ENCODE measurements at regions not wholly inside any gene's neighbourhood (a gene's known extent, or its start where the extent isn't known, plus 50 kb on each side); places are given as distances from the start of the nearest gene placed in this dataset.

- Mint-ChIP-seq H3K4me3 (no peak overlapping the region), H3K9me3 (peaks cover 0 to 1% (median 0%) of the 10 kb centered on the region in 7 donors)
- no peak for ATAC-seq (ENCODE audit: low read depth in 2 of 2)
Measured at GRCh38 chr17:45704251-45704650, 79.9 kb upstream of the CRHR1 start.

GRCh38 chr17:45705123-45706009, 78.8 kb upstream of the CRHR1 start:
- H3K4me1 Mint-ChIP-seq: no peaks in the 10 kb centered on the region
- no peaks in the 10 kb centered on the region for H3K36me3 Mint-ChIP-seq
- peaks cover 50 to 87% (median 81%) of the 10 kb centered on the region in 3 donors for H3K27me3 Mint-ChIP-seq
- no peak overlapping the region for H3K27ac Mint-ChIP-seq
- H3K9me3 Mint-ChIP-seq: peaks cover 0 to 1% (median 0%) of the 10 kb centered on the region in 7 donors
- no peak overlapping the region for H3K4me3 Mint-ChIP-seq
- DNase-seq (no peak), ATAC-seq (ENCODE audit: low read depth in 2 of 2) (no peak)

More at GRCh38 chr17:45704251-45704650, 79.9 kb upstream of the CRHR1 start:
- Mint-ChIP-seq H3K27me3 (peaks cover 53 to 89% (median 81%) of the 10 kb centered on the region in 3 donors), H3K36me3 (no peaks in the 10 kb centered on the region), H3K27ac (no peak overlapping the region), H3K4me1 (no peaks in the 10 kb centered on the region)
- no peak for DNase-seq

GRCh38 chr17:45706033-45706432, 78.1 kb upstream of the CRHR1 start:
- Mint-ChIP-seq H3K4me1 (no peaks in the 10 kb centered on the region), H3K36me3 (no peaks in the 10 kb centered on the region), H3K9me3 (peaks cover 0 to 1% (median 0%) of the 10 kb centered on the region in 7 donors), H3K27ac (no peak overlapping the region), H3K27me3 (peaks cover 45 to 84% (median 79%) of the 10 kb centered on the region in 3 donors), H3K4me3 (no peak overlapping the region)
- DNase-seq: no peak
- no peak for ATAC-seq (ENCODE audit: low read depth in 2 of 2)

- Mint-ChIP-seq H3K9me3 (no peaks in the 10 kb centered on the region), H3K36me3 (no peaks in the 10 kb centered on the region), H3K27ac (no peak overlapping the region), H3K4me3 (peak overlapping the region in 1 of 8 donors; percentile 53), H3K27me3 (peaks cover 49 to 89% (median 81%) of the 10 kb centered on the region in 3 donors), H3K4me1 (no peaks in the 10 kb centered on the region)
- no peak for DNase-seq
- ATAC-seq (ENCODE audit: low read depth in 2 of 2): no peak
Measured at GRCh38 chr17:45708707-45709290, 75.3 kb upstream of the CRHR1 start.

- Mint-ChIP-seq H3K4me1 (no peaks in the 10 kb centered on the region), H3K9me3 (no peaks in the 10 kb centered on the region), H3K36me3 (no peaks in the 10 kb centered on the region), H3K27ac (no peak overlapping the region), H3K4me3 (no peak overlapping the region), H3K27me3 (peaks cover 43 to 87% (median 77%) of the 10 kb centered on the region in 3 donors)
- ATAC-seq (ENCODE audit: low read depth in 2 of 2): no peak
- no peak for DNase-seq
Measured at GRCh38 chr17:45709728-45710288, 74.3 kb upstream of the CRHR1 start.

- ATAC-seq (ENCODE audit: low read depth in 2 of 2): no peak
- no peak overlapping the region for H3K27ac Mint-ChIP-seq
- DNase-seq: no peak
- no peaks in the 10 kb centered on the region for H3K9me3 Mint-ChIP-seq
- peaks cover 35 to 67% (median 57%) of the 10 kb centered on the region in 3 donors for H3K27me3 Mint-ChIP-seq
- no peak overlapping the region for H3K4me3 Mint-ChIP-seq
- H3K36me3 Mint-ChIP-seq: peaks cover 0 to 5% of the 10 kb centered on the region in 2 donors
- H3K4me1 Mint-ChIP-seq: no peaks in the 10 kb centered on the region
Measured at GRCh38 chr17:45715787-45716186, 68.3 kb upstream of the CRHR1 start.

GRCh38 chr17:45718791-45719190, 65.3 kb upstream of the CRHR1 start:
- no peak for DNase-seq
- no peaks in the 10 kb centered on the region for H3K4me1 Mint-ChIP-seq
- H3K4me3 Mint-ChIP-seq: no peak overlapping the region
- peak overlapping the region in 1 of 6 donors; percentile 54 for H3K27ac Mint-ChIP-seq
- ATAC-seq (ENCODE audit: low read depth in 2 of 2): no peak
- peaks cover under 1 to 8% (median 1%) of the 10 kb centered on the region in 7 donors for H3K9me3 Mint-ChIP-seq
- peaks cover 21 to 67% (median 59%) of the 10 kb centered on the region in 3 donors for H3K27me3 Mint-ChIP-seq
- peaks cover 0 to 8% of the 10 kb centered on the region in 2 donors for H3K36me3 Mint-ChIP-seq

GRCh38 chr17:45719335-45720071, 64.6 kb upstream of the CRHR1 start:
- Mint-ChIP-seq H3K9me3 (peaks cover 4 to 15% (median 6%) of the 10 kb centered on the region in 7 donors), H3K36me3 (peaks cover 0 to 13% of the 10 kb centered on the region in 2 donors), H3K4me3 (peak overlapping the region in 1 of 8 donors; percentile 14), H3K27ac (no peak overlapping the region), H3K27me3 (peaks cover 21 to 67% (median 63%) of the 10 kb centered on the region in 3 donors), H3K4me1 (no peaks in the 10 kb centered on the region)
- DNase-seq: no peak
- no peak for ATAC-seq (ENCODE audit: low read depth in 2 of 2)

- H3K27ac Mint-ChIP-seq: no peak overlapping the region
- H3K4me1 Mint-ChIP-seq: no peaks in the 10 kb centered on the region
- ATAC-seq (ENCODE audit: low read depth in 2 of 2): no peak
- no peak for DNase-seq
- H3K36me3 Mint-ChIP-seq: peaks cover under 1 to 17% of the 10 kb centered on the region in 2 donors
- H3K27me3 Mint-ChIP-seq: peaks cover 26 to 64% (median 61%) of the 10 kb centered on the region in 3 donors
- peaks cover 5 to 23% (median 12%) of the 10 kb centered on the region in 7 donors for H3K9me3 Mint-ChIP-seq
- H3K4me3 Mint-ChIP-seq: no peak overlapping the region
Measured at GRCh38 chr17:45720386-45720785, 63.7 kb upstream of the CRHR1 start.

GRCh38 chr17:45722161-45722560, 62.0 kb upstream of the CRHR1 start:
- no peak for DNase-seq
- Mint-ChIP-seq H3K27me3 (peaks cover 35 to 68% (median 67%) of the 10 kb centered on the region in 3 donors), H3K9me3 (peaks cover 5 to 29% (median 16%) of the 10 kb centered on the region in 7 donors), H3K4me1 (no peaks in the 10 kb centered on the region), H3K27ac (no peak overlapping the region), H3K36me3 (peaks cover 4 to 20% of the 10 kb centered on the region in 2 donors), H3K4me3 (no peak overlapping the region)
- no peak for ATAC-seq (ENCODE audit: low read depth in 2 of 2)

GRCh38 chr17:45729294-45729907, 54.7 kb upstream of the CRHR1 start:
- Mint-ChIP-seq H3K9me3 (peaks cover 17 to 45% (median 26%) of the 10 kb centered on the region in 7 donors), H3K4me3 (no peak overlapping the region), H3K27ac (no peak overlapping the region), H3K4me1 (no peaks in the 10 kb centered on the region), H3K36me3 (peaks cover 21 to 48% of the 10 kb centered on the region in 2 donors), H3K27me3 (peaks cover 53 to 71% (median 69%) of the 10 kb centered on the region in 3 donors)
- ATAC-seq (ENCODE audit: low read depth in 2 of 2): no peak
- no peak for DNase-seq

GRCh38 chr17:45730192-45730591, 53.9 kb upstream of the CRHR1 start:
- Mint-ChIP-seq H3K27me3 (peaks cover 53 to 70% (median 69%) of the 10 kb centered on the region in 3 donors), H3K9me3 (peaks cover 16 to 38% (median 28%) of the 10 kb centered on the region in 7 donors), H3K27ac (no peak overlapping the region), H3K36me3 (peaks cover 21 to 46% of the 10 kb centered on the region in 2 donors), H3K4me1 (no peaks in the 10 kb centered on the region), H3K4me3 (no peak overlapping the region)
- ATAC-seq (ENCODE audit: low read depth in 2 of 2): no peak
- DNase-seq: no peak

Data from naive B cell (primary cell).